HG03175 (cell line): ENCODE measurements at regions not wholly inside any gene's neighbourhood (a gene's known extent, or its start where the extent isn't known, plus 50 kb on each side); places are given as distances from the start of the nearest gene placed in this dataset.

Experiments
- ATAC-seq: cut with Tn5 transposase; IDR thresholded peaks from one replicate; pipeline ENCODE4 v1.9.1; 2021; ENCODE audit warnings: mild to moderate bottlenecking, moderate library complexity; ENCODE audit not compliant: unreplicated experiment

DNA sequence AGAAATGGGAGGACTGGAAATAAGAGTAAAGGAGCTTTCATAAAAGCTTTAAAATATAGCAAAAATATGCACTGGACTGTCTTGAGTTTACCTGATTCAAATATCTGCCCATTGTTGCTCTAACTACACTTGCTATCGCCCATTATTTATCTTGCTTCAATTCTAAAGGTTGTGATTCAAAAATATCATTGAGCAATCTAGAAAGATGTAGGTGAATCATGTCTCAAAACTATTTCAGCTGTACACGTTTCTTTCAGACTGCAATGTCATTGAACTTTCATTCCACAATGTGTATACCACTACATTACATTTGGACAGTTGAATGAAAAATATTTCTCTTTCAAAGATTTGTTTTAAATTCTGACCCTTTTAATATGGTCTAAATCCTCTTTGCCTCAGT, 545.6 kb downstream of the BMP2 start:
- ATAC-seq = no peak

GRCh38 chr20:7323957-7324356, 556.5 kb downstream of the BMP2 start:
- no peak for ATAC-seq

GRCh38 chr20:7327810-7328209, 560.3 kb downstream of the BMP2 start:
- no peak for ATAC-seq

DNA sequence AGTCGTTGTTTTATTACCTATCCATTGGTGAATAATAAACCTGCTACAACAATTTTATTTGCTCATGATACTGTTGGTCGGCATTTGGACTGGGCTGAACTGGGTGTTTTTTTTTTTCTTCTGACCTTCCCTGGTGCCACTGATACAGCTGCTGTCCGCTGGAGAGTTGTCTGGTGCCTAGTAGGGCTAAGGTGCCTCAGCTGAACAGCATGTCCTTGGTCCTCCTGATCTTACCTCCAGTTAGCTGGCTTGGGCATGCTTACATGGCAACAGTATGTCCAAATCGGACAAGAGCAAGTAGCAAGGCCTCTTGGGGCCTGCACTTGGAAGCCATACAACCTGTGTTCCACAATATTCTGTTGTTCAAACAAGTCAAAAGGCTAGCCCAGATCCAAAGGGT, 563.4 kb downstream of the BMP2 start:
- no peak for ATAC-seq

DNA sequence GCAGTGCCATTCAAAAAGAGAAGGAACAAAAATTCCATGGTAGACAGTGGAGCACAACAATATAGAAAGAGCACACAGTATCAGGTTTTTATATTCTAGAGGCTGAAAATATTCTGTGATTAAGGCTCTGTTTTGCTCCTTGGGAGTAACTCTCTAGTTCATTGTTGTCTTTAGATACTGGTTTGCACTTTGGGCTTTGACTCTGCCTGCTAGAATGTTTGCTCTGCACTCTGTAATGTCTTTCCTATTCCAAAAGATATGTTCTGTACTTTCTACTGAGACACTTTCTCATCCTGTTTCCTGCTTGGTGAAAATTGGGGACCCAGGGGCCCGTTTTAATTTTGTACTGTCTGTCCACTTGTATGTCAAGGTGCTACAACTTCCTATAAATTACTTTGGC, 564.7 kb downstream of the BMP2 start:
- ATAC-seq = no peak

DNA sequence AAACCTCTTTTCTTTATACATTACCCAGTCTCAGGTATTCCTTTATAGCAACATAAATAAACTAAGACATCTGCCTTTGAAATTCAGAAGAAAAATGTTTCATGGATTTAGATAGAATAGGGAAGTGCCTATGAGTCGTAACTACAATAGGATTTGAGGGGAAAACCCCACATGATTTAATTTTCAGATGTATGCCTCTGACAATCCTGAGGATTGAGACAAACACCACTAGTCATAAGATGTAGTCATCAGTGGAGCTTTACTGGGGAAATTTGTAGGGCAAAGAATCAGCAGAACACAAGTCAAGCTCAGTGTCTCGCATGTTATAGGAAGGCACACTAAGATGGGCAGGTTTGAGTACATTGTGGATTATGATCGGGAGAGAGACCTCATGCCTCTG, 566.4 kb downstream of the BMP2 start:
- no peak for ATAC-seq

- no peak for ATAC-seq
Observed at GRCh38 chr20:7346026-7346425, 578.5 kb downstream of the BMP2 start.

GRCh38 chr20:7346562-7346961, 579.1 kb downstream of the BMP2 start:
- no peak for ATAC-seq

- ATAC-seq = no peak
Observed at GRCh38 chr20:7347409-7347808, 579.9 kb downstream of the BMP2 start.

DNA sequence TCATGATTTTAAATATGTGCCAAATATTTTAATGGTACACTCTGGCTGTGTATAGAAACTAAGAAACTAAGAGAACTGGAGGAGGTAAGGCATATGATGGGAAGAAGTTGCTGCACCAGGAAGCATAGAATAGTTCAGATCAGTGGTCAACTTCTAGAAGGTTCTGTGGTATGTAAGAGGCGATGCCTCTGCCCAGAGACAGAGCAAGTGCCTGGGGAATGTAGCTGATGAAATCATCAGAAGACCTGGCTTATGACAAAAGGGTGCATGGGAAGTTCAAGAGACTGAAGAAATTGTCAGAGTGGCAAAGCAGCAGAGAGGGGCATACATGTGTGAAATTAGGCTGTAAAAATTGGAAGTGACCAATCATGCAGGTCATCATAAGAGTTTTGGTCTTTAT, 580.8 kb downstream of the BMP2 start:
- no peak for ATAC-seq

DNA sequence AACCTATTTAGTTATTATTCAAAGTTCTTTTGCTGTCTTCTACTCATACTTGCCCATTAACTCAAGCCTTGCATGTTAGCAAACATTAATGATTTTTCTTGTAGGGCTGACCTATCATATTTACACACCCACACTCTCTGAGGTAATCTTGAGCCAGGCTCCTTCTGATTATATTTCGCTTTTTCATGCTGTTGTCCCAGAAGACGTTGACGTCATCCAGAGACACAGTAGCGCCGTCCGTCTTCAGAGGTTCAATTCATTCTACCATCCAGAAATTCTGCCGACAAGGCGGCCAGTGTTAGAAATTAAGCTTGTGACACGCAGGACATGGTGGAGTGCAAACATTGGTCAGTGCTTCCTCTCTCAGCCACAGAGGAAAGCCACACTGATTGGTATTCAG, 584.7 kb downstream of the BMP2 start:
- no peak for ATAC-seq

GRCh38 chr20:7355051-7355450, 585.2 kb downstream of the HAO1 start:
- ATAC-seq = no peak

DNA sequence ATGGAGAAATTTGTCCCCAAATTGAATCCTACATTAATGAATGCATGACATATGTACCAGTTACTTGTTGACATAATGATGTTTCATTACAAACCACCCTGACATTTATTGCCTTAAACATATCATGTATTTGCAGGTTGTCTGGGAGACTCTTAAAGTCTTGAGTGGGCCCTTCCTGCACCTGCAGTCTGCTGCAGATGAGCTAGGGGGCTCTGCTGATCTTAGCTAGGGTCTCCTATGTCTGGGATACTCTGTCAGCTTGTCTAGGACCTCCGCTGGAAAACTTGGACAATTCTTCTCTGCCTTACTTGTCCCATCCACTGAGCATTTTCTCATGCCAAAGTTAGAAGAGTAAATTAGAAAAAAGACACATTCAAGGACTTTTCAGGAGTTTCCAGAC, 581.6 kb downstream of the HAO1 start:
- ATAC-seq = no peak

GRCh38 chr20:7359739-7360138, 580.5 kb downstream of the HAO1 start:
- no peak for ATAC-seq

- ATAC-seq = no peak
Observed at GRCh38 chr20:7361321-7361720, 578.9 kb downstream of the HAO1 start.

GRCh38 chr20:7361931-7362330, 578.3 kb downstream of the HAO1 start:
- no peak for ATAC-seq

DNA sequence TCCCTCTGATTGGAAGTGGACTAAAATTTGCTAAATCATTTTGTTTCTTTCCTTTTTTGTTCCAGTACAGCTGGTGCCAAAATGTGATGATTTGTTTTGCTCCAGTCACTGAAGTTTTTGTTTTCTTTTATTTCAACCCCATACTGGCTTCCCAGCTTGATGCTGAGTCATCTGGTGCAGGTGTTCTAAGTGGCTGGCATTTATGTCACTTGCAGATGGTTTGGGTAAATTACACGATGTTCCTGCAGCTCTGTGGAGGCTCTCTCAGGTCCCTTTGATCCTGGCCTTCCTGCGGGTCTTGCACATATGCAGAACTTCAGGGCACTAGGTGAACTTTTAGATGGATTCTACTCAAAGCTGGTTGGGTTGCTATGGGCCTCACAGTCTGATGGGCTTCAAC, 577.7 kb downstream of the HAO1 start:
- no peak for ATAC-seq

GRCh38 chr20:7366189-7366588, 574.1 kb downstream of the HAO1 start:
- ATAC-seq = no peak

DNA sequence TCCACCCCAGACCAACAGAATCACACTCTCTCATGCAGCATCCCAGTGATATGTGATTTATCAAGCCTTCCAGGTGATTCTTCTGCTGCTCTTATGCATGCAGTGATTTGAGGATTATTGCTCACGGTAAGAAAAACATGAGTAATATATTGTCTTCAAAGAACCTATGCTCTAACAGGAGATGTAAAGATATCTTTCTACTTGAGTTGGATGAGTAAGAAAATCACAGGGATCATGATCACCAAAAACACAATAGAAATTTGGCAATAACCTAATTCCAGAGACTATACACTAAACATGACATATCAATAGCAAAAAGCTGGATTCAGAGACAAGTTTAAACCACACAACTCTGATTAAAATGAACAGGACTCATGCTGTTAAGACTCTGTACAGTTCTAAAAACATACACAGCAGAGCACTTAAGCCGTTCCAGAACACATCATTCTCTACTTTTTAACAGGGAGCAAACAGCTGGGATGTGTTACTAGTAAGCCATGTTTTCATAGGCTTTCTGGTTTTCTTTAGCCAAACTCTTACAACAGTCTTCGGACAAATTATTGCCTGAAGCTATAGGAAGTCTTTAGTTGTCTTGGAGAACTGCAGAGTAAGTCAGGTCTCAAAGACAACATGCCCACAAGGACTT, 568.6 kb downstream of the HAO1 start:
- ATAC-seq = no peak

DNA sequence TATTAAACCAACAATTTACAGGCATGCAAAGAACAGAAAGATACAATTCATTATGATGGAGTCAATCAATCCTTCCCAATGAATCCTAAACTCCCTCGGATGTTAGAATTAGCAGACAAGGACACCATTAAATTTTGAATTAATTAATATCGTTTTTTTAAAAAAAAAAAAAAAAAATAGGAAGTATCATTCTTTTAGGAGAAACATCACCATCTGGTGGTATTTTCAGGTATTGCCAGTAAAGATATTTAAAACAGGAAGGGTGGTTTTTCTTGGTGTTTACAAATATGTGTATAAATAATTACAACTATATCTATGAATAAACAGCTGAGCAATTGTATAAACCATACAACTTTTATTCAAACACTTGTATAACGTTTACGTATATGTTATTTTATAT, 564.4 kb downstream of the HAO1 start:
- ATAC-seq = no peak

- no peak for ATAC-seq
Observed at GRCh38 chr20:7378864-7379605, 561.2 kb downstream of the HAO1 start.

DNA sequence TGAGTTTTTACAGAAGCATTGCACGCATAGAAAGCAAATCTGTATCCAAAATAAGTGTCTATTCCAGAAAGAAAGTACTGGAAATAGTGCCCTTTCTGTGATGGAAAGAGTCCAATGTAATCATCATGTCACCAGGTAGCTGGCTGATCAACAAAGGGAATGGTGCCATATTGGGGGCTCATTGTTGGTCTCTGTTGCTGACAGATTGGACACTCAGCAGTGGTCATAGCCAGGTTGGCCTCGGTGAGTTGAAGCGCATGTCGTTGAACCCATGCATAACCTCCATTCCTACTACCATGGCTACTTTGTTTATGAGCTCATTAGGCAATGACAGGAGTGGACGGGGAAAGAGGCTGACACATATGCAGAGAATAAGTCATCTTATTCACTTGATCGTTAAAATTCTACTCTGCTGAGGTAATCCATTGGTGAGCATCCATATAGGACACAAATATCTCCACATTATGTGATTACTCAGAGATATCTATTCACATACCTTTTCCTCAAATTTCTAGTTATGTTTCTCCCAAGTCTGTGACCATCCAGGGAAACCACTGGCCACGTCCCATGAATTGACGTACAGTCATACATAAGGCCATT, 560.5 kb downstream of the HAO1 start:
- ATAC-seq = no peak
